ENCODE measurements at regions not wholly inside any gene's neighbourhood (a gene's known extent, or its start where the extent isn't known, plus 50 kb on each side); places are given as distances from the start of the nearest gene placed in this dataset.

DNA sequence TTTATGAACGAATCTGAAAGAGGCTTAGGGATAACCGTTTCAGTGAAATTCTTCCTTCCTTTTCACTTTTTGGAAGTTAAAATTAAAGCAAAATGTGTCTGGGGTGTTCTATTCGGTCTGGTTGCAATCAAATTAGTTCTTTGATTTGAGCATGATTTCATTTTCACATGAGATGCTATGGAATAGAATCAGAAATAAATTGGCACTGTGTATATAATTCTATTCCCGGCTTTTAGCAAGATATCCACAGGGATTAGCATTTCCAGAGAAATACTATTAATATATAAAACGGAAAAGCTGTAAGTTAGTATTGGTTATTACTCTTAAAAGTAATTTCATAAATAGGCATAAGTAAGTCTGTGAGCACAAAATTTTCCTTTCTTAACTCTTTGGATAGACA is 1676.8 kb upstream of the PCDH7 start:
- H3K4me3 ChIP-seq (ENCODE audit: low read depth in 2 of 2, low read length in 2 of 2): no peak overlapping the region
- H3K27me3 ChIP-seq (ENCODE audit: control insufficient read depth, insufficient read depth, low read length): no peaks in the 10 kb centered on the region
- H3K4me1 ChIP-seq (ENCODE audit: control insufficient read depth, insufficient read depth, low read length): no peaks in the 10 kb centered on the region
- TF ChIP-seq, protein P1, sequence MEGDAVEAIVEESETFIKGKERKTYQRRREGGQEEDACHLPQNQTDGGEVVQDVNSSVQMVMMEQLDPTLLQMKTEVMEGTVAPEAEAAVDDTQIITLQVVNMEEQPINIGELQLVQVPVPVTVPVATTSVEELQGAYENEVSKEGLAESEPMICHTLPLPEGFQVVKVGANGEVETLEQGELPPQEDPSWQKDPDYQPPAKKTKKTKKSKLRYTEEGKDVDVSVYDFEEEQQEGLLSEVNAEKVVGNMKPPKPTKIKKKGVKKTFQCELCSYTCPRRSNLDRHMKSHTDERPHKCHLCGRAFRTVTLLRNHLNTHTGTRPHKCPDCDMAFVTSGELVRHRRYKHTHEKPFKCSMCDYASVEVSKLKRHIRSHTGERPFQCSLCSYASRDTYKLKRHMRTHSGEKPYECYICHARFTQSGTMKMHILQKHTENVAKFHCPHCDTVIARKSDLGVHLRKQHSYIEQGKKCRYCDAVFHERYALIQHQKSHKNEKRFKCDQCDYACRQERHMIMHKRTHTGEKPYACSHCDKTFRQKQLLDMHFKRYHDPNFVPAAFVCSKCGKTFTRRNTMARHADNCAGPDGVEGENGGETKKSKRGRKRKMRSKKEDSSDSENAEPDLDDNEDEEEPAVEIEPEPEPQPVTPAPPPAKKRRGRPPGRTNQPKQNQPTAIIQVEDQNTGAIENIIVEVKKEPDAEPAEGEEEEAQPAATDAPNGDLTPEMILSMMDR (IDR thresholded peaks at IDR 0.05): no peak
- TF ChIP-seq TCF7L2 (IDR thresholded peaks at IDR 0.05; ENCODE audit: low read depth, low read length): no peak
- no peak for TF ChIP-seq REST (IDR thresholded peaks at IDR 0.05; ENCODE audit: insufficient read depth in 1 of 2, low read depth in 2 of 2, low read length in 1 of 2)
- TF ChIP-seq SIN3A (IDR thresholded peaks at IDR 0.05; ENCODE audit: borderline replicate concordance, insufficient read depth, low read depth, low read length): no peak
- intact Hi-C loops (cut with micrococcal nuclease; ENCODE audit: unreplicated experiment) (no loop called here), in situ Hi-C loops (cut with HindIII; ENCODE audit: low pct_unique_long_range_greater_than_20kb, low sequenced_read_pairs) (no loop called here)
- ChIA-PET CTCF (no interaction called here), POLR2A (no interaction called here)
- ATAC-seq (no peak), DNase-seq (ENCODE audit: low read depth, low spot score) (no peak)
- H3K9me3 ChIP-seq (ENCODE audit: control insufficient read depth, insufficient read depth, low read depth, low read length): no peaks in the 10 kb centered on the region
- no peak overlapping the region for H3K27ac ChIP-seq (ENCODE audit: low read length)
- BruUV-seq (replicated peaks): no TSS peak
- no peaks in the 10 kb centered on the region for H3K36me3 ChIP-seq (ENCODE audit: control insufficient read depth, insufficient read depth, low read length)

DNA sequence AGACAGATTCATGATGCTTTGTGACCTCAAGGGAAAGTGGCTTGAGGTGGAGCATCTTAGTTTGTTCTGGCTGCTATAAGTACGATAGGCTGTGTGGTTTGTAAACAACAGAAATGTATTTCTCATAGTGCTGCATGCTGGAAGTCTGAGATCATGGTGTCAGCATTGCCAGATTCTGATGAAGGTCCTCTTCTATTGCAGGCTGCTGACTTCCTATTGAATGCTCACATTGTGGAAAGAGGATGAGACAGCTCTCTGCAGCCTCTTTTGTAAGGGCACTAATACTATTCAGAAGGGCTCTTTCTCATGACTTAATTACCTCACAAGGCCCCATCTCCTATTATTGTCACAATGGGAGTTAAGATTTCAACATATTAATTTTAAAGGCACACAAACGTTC is 1674.0 kb upstream of the PCDH7 start:
- BruUV-seq (replicated peaks): no TSS peak
- POLR2A ChIA-PET: no interaction called here
- ATAC-seq (no peak), DNase-seq (ENCODE audit: low read depth, low spot score) (no peak)
- no peaks in the 10 kb centered on the region for H3K9me3 ChIP-seq (ENCODE audit: control insufficient read depth, insufficient read depth, low read depth, low read length)
- no peaks in the 10 kb centered on the region for H3K36me3 ChIP-seq (ENCODE audit: control insufficient read depth, insufficient read depth, low read length)
- TF ChIP-seq POLR2AphosphoS5 (IDR thresholded peaks at IDR 0.05; ENCODE audit: low read depth, low read length) (no peak), SIN3A (IDR thresholded peaks at IDR 0.05; ENCODE audit: borderline replicate concordance, insufficient read depth, low read depth, low read length) (no peak), REST (IDR thresholded peaks at IDR 0.05; ENCODE audit: insufficient read depth in 1 of 2, low read depth in 2 of 2, low read length in 1 of 2) (no peak), TCF7L2 (IDR thresholded peaks at IDR 0.05; ENCODE audit: low read depth, low read length) (no peak)
- TF ChIP-seq, protein P1 (IDR thresholded peaks at IDR 0.05): no peak
- no peak overlapping the region for H3K27ac ChIP-seq (ENCODE audit: low read length)
- H3K4me1 ChIP-seq (ENCODE audit: control insufficient read depth, insufficient read depth, low read length): no peaks in the 10 kb centered on the region
- no peak overlapping the region for H3K4me3 ChIP-seq (ENCODE audit: low read depth in 2 of 2, low read length in 2 of 2)
- CTCF ChIA-PET: no interaction called here
- H3K27me3 ChIP-seq (ENCODE audit: control insufficient read depth, insufficient read depth, low read length): no peaks in the 10 kb centered on the region
- in situ Hi-C loops (cut with HindIII; ENCODE audit: low pct_unique_long_range_greater_than_20kb, low sequenced_read_pairs) (no loop called here), intact Hi-C loops (cut with micrococcal nuclease; ENCODE audit: unreplicated experiment) (no loop called here)

Data from Panc1 (cell line).